DOHH2 (cell line): ENCODE measurements at regions not wholly inside any gene's neighbourhood (a gene's known extent, or its start where the extent isn't known, plus 50 kb on each side); places are given as distances from the start of the nearest gene placed in this dataset.

ENCODE experiments used
- H3F3A ChIP-seq: fragments of 200-600 bp; sonication (generic), shearing (Covaris generic); 2 replicates; pipeline ENCODE4 v1.6.0; 2016; ENCODE audit warnings: antibody characterized with exemption, mild to moderate bottlenecking; ENCODE audit not compliant: control insufficient read depth, insufficient read depth
- H3K27ac ChIP-seq: fragments of 200-600 bp; sonication (generic); 2 replicates; pipeline ENCODE4 v1.5.1; 2014; ENCODE audit warnings: low read depth, mild to moderate bottlenecking, low read length, moderate library complexity
- H3K27me3 ChIP-seq: fragments of 200-600 bp; sonication (generic); 2 replicates; pipeline ENCODE4 v1.6.1; 2014; ENCODE audit warnings: mild to moderate bottlenecking, low read length, mixed read lengths; ENCODE audit not compliant: control insufficient read depth
- H3K36me3 ChIP-seq: fragments of 200-600 bp; sonication (generic); 2 replicates; pipeline ENCODE4 v1.6.1; 2014; ENCODE audit warnings: mild to moderate bottlenecking, low read length, moderate library complexity, mixed read lengths; ENCODE audit not compliant: control insufficient read depth
- H3K4me1 ChIP-seq: fragments of 200-600 bp; sonication (generic); 2 replicates; pipeline ENCODE4 v1.6.1; 2014; ENCODE audit warnings: mild to moderate bottlenecking, low read length, mixed read lengths; ENCODE audit not compliant: control insufficient read depth
- H3K4me2 ChIP-seq: fragments of 200-600 bp; sonication (generic); 2 replicates; pipeline ENCODE4 v1.6.0; 2014; ENCODE audit warnings: mild to moderate bottlenecking, low read length, moderate library complexity
- H3K4me3 ChIP-seq: fragments of 200-600 bp; sonication (generic); 2 replicates; pipeline ENCODE4 v1.5.1; 2014; ENCODE audit warnings: mild to moderate bottlenecking, low read length, mixed read lengths
- H3K79me2 ChIP-seq: fragments of 200-600 bp; sonication (generic); 2 replicates; pipeline ENCODE4 v1.6.1; 2014; ENCODE audit warnings: mild to moderate bottlenecking, low read length, mixed read lengths; ENCODE audit not compliant: control insufficient read depth
- H3K9me2 ChIP-seq: fragments of 200-600 bp; sonication (generic); replicated peaks from 2 replicates; pipeline ENCODE4 v1.6.1; 2014; ENCODE audit warnings: mild to moderate bottlenecking, low read length, mixed read lengths; ENCODE audit not compliant: control insufficient read depth
- H3K9me3 ChIP-seq: fragments of 200-600 bp; sonication (generic); 2 replicates; pipeline ENCODE4 v1.6.1; 2014; ENCODE audit warnings: antibody characterized with exemption, low read length, mixed read lengths; ENCODE audit not compliant: control insufficient read depth, insufficient read depth
- H4K20me1 ChIP-seq: fragments of 200-600 bp; sonication (generic); 2 replicates; pipeline ENCODE4 v1.6.0; 2014; ENCODE audit warnings: low read depth, mild to moderate bottlenecking, antibody characterized with exemption, low read length, moderate library complexity; ENCODE audit not compliant: control insufficient read depth, insufficient read depth
- CTCF ChIP-seq: fragments of 200-600 bp; sonication (generic); IDR thresholded peaks from one replicate; pipeline ENCODE4 v1.5.1; 2014; ENCODE audit warnings: antibody characterized with exemption, mild to moderate bottlenecking, low read depth, low read length; ENCODE audit not compliant: poor library complexity, severe bottlenecking
- EZH2phosphoT487 ChIP-seq: fragments of 200-600 bp; sonication (generic); IDR thresholded peaks from 2 replicates; pipeline ENCODE4 v1.6.1; 2017; ENCODE audit warnings: borderline replicate concordance, mild to moderate bottlenecking, antibody characterized with exemption, low read length, moderate library complexity, mixed read lengths

- H3F3A ChIP-seq, result no peaks in the 10 kb centered on the region
- no peak overlapping the region for H3K4me3 ChIP-seq
- no peak overlapping the region for H3K27ac ChIP-seq
- H3K36me3 ChIP-seq, result no peaks in the 10 kb centered on the region
- no peaks in the 10 kb centered on the region for H3K27me3 ChIP-seq
- no peaks in the 10 kb centered on the region for H3K4me1 ChIP-seq
- no peak overlapping the region for H3K4me2 ChIP-seq
- H3K9me3 ChIP-seq, result no peaks in the 10 kb centered on the region
- H3K9me2 ChIP-seq, result no peaks in the 10 kb centered on the region
- H3K79me2 ChIP-seq, result no peaks in the 10 kb centered on the region
- H4K20me1 ChIP-seq, result no peaks in the 10 kb centered on the region
- TF ChIP-seq EZH2phosphoT487 (no peak), CTCF (no peak)
Measured at GRCh38 chr3:168275662-168276061, 179.9 kb upstream of the GOLIM4 start.

GRCh38 chr3:168273917-168274316, 178.2 kb upstream of the GOLIM4 start:
- Histone ChIP-seq H3F3A (no peaks in the 10 kb centered on the region), H3K4me3 (no peak overlapping the region), H3K27ac (no peak overlapping the region), H4K20me1 (no peaks in the 10 kb centered on the region), H3K4me2 (no peak overlapping the region), H3K36me3 (no peaks in the 10 kb centered on the region), H3K4me1 (no peaks in the 10 kb centered on the region), H3K79me2 (no peaks in the 10 kb centered on the region), H3K9me3 (no peaks in the 10 kb centered on the region), H3K27me3 (no peaks in the 10 kb centered on the region), H3K9me2 (no peaks in the 10 kb centered on the region)
- TF ChIP-seq CTCF (no peak), EZH2phosphoT487 (no peak)

GRCh38 chr3:168273036-168273435, 177.3 kb upstream of the GOLIM4 start:
- no peaks in the 10 kb centered on the region for H3K36me3 ChIP-seq
- no peaks in the 10 kb centered on the region for H3F3A ChIP-seq
- no peaks in the 10 kb centered on the region for H3K9me3 ChIP-seq
- no peaks in the 10 kb centered on the region for H3K27me3 ChIP-seq
- no peak overlapping the region for H3K4me2 ChIP-seq
- H3K27ac ChIP-seq, result no peak overlapping the region
- H3K79me2 ChIP-seq, result no peaks in the 10 kb centered on the region
- no peaks in the 10 kb centered on the region for H3K9me2 ChIP-seq
- no peaks in the 10 kb centered on the region for H3K4me1 ChIP-seq
- no peaks in the 10 kb centered on the region for H4K20me1 ChIP-seq
- TF ChIP-seq EZH2phosphoT487, result no peak
- no peak for TF ChIP-seq CTCF
- no peak overlapping the region for H3K4me3 ChIP-seq
